ENCODE measurements at regions not wholly inside any gene's neighbourhood (a gene's known extent, or its start where the extent isn't known, plus 50 kb on each side); places are given as distances from the start of the nearest gene placed in this dataset.

- DNase-seq, result no peak
Measured at GRCh38 chr2:234631646-234632514, 135.0 kb upstream of the ARL4C start.

DNA sequence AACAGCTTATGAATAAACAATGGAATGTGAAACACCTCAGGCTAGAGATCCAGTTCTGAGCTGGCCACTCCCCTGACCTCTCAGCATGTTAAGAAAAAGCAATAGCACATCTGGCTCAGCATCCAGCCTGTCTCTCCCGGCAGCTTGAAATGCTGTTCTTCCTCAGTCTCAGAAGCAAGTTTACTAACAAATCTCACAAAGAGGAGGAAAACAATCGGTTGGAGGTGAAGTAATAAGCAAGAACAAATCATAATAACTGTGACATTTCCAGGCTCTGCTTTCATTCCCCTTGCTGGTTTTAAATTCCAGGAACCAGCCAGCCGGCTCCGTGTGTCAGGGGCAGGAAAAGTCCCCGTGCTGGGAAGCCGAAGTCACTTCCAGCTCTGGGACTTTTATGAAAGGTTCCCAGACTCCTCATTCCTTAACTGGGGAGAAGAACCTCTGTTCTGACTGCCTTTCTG, 133.9 kb upstream of the ARL4C start:
- no peak for DNase-seq

GRCh38 chr2:234629596-234629995, 132.7 kb upstream of the ARL4C start:
- DNase-seq, result no peak

- no peak for DNase-seq
Measured at GRCh38 chr2:234628953-234629352, 132.1 kb upstream of the ARL4C start.

DNA sequence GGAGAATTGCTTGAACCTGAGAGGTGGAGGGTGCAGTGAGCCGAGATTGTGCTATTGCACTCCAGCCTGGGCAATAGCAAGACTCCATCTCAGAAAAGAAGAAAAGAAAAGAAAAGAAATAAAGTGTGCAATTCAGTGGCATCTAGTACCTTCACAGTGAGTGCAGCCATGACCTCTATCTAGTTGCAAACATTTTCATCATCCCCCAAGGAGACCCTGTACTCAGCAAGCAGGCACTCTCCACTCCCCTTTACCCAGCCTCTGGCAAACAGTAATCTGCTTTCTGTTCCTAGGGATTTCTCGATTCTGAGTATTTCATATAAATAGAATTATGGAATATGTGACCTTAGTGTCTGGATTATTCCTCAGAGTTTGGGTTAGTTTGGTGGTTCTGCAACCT, 130.4 kb upstream of the ARL4C start:
- DNase-seq, result no peak

DNA sequence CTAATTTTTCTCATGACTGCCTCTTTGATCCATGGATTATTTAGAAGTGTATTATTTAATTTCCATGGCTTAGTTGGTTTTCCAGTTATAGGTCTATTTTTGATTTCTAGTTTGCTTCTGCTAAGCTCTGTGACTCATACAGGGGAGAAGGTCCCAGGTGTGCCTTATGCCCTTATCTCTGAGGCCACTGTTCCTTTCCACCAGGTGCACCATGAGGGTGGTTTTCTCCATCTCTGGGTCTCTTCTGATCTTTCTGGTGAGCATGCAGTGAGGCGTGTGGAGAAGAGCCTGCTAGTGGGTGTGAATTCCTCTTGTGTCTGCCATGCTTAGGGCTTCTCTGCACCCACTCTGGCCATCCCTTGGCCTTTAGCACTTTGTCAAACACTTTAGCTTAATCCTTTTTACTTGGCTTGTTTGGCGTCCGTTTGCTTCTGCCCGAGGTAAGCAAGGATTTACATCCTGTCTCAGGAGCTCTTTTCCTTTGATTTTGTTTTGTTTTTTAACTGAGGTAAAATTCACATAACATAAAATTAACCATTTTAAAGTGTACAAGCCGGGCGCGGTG, 129.8 kb upstream of the ARL4C start:
- DNase-seq, result no peak

DNA sequence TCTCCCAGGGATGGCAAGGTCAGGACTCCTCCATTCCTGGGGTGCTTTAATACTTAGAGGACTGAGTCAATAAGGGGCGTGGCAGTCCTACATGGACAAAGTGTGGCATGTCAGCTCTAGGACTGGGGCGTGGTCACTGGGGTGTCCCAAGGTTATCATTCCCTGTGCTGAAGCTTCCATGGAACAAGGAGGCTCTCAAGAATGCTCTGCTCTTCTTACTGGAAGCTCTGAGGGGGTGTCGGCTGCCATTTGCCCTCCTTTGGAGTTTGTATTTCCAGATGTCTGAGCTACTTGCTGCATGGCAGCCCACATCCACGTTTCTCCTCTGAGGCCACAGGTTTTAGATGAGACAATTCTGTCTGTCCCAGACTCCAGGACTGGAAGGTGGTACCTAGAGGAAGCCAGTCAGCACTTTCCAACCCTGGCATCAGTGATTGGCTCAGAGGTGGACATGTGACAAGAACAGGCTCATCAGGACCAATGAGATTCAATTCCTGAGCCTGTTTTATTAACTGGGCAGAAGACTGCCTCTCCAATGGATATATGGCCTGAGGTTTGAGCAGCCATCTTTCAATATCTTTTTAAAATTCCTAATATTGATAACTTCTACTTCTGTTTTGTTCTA, 128.9 kb upstream of the ARL4C start:
- no peak for DNase-seq

GRCh38 chr2:234623521-234623991, 126.7 kb upstream of the ARL4C start:
- no peak for DNase-seq

DNA sequence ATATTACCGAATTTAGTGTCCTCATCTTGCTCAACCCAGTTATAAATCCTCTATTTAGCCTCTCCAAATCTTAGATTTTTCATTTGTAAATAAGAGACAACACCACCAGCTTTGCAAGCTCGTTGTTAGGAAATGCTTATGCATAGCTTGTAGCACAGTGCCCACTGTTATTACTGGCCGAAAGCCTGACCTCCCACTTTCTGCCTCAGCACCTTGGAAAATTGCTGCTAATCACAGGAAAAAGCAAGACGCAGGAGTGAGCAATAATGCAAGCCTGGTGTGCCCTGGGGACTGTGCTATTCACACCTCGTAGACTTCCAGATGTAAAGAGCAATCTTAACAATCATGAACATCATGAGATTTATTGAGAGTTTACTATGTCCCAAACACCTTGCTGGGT, 124.2 kb upstream of the ARL4C start:
- no peak for DNase-seq

GRCh38 chr2:234620018-234620417, 123.1 kb upstream of the ARL4C start:
- no peak for DNase-seq

- DNase-seq, result no peak
Measured at GRCh38 chr2:234615643-234616356, 118.9 kb upstream of the ARL4C start.

- DNase-seq, result no peak
Measured at GRCh38 chr2:234611209-234611608, 114.3 kb upstream of the ARL4C start.

DNA sequence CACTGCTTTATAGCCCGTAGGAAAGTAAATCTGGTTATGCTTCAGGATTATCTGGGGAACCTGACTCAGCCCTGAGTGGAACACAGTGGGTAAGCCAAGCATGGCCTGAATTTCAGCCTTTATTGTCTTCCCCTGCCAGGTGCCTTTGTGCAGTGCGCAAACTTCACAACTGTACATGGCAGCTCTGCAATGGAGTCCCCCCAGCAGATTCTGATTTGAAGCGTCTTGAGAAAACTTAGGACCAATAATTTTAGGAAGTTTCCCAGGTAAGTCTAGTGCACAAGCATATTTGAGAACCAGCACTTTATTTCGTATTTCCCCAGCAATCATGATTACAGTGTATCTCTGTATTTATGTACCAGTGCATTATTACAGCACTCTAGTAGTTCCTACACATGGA, 112.1 kb upstream of the ARL4C start:
- DNase-seq, result no peak

- no peak for DNase-seq
Measured at GRCh38 chr2:234607691-234608090, 110.8 kb upstream of the ARL4C start.

DNA sequence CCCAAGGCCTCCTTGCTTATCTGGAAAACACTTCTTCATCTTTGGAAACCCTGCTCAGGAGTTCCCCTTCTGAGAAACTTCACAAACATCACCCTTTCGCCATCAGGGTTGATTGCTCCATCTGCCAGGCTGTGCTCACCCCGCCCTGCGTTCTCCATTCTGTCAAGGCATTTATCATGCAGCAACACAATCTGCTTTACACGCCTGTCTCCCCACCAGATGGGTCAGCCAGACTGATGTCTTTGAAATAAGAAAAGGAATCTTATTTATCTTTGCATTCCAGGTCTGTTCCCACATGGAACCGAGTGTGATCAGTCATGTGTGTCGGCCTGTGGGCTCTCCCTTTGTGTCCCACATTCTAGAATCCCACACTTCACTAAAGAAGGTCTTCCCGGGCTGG, 110.0 kb upstream of the ARL4C start:
- DNase-seq, result peak; percentile 2 to 52

DNA sequence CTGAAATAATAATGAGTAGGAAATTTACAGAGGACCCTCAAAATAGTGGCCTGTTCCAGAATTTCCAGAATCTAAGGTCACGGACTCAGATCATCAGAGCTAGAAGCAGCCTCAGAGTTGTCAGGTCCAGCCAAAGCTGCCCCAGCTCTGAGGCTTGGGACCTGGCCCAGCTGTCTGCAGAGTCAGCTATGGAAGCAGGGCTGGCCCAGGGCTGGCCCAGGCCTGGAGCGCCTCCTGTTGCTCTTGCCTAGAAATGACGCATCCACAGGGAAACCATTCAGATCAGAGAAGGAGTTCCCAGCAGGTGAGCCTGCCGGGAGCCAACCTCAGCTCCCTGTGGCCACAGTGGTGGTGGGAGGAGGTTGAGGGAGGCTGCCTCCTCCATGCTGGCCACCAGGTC, 106.7 kb upstream of the ARL4C start:
- no peak for DNase-seq

DNA sequence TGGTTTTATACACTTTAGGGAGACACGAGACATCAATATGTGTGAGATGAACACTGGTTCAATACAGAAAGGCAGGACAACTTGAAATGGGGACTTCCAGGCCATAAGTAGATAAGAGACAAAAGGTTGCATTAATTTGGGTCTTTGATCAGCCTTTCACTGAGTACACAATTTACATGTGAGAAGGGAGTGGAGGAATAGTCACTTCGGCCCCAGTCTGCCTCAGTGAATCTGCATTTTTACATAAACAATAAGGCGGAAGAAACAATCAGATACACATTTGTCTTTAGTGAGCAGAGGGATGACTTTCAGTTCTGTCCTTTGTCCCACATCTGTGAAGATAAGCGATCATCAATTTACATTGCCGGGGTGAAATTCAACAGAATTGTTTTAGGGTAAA, 104.3 kb upstream of the ARL4C start:
- no peak for DNase-seq

GRCh38 chr2:234597576-234597861, 100.6 kb upstream of the ARL4C start:
- no peak for DNase-seq

- no peak for DNase-seq
Measured at GRCh38 chr2:234596696-234597575, 100.1 kb upstream of the ARL4C start.

GRCh38 chr2:234595829-234596228, 98.9 kb upstream of the ARL4C start:
- DNase-seq, result no peak

DNA sequence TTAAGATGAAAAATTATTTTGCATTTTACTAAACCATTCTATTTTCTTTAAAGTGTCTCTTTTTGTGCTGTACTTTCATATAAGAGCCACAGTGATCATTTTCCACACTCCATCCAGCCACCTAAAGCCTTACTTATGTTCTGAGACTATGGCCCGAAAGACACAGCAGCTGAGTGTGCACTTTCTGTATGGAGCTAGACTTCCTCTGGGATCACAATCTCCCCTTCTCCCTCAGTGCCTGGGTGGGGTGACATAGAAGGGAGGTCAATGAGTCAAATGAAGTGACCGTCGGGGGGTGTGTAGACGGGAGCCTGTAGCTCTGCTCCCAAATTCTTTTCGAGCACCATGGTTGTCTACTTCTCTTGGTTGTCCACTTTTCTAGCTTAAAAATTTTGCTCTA, 97.8 kb upstream of the ARL4C start:
- DNase-seq, result no peak

DNA sequence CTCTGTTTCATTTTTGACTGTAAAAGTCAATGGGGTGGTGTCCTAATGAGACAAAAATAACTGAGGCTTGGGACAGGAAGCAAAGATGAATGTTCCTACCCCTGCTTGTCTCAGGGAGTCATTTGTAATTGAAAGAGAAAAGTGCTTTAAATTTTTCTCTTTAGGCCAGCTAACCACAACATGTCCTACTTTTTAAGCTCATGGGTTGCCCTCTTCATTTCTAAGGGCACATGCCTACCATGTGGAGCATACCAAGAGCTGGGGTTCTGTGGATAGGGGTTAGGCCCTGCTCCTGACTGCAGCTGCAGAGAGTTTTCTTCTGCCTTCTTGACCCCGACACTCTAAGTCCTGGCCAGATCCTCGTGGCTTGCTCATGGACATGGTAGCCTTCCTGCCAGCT, 96.8 kb upstream of the ARL4C start:
- no peak for DNase-seq
